Esophagus mucosa (tissue), 1 donor: ENCODE measurements at regions not wholly inside any gene's neighbourhood (a gene's known extent, or its start where the extent isn't known, plus 50 kb on each side); places are given as distances from the start of the nearest gene placed in this dataset.
"Not testable (repeated sequence)": the region's sequence is repeated elsewhere in the genome, so short reads cannot be mapped to it uniquely, and the experiment has no call there.

ENCODE experiments used
- ATAC-seq: fragments of 200-7000 bp; cut with Tn5 transposase; one replicate; pipeline ENCODE4 v1.9.1; 2020
- donor health status: DM: yes; HTN: yes; CAD: no.

GRCh38 chr5:159657298-159657697 is 259.0 kb upstream of the ADRA1B start:
- no peak for ATAC-seq

- no peak for ATAC-seq
Measured at GRCh38 chr5:159657771-159658170, 258.5 kb upstream of the ADRA1B start.

DNA sequence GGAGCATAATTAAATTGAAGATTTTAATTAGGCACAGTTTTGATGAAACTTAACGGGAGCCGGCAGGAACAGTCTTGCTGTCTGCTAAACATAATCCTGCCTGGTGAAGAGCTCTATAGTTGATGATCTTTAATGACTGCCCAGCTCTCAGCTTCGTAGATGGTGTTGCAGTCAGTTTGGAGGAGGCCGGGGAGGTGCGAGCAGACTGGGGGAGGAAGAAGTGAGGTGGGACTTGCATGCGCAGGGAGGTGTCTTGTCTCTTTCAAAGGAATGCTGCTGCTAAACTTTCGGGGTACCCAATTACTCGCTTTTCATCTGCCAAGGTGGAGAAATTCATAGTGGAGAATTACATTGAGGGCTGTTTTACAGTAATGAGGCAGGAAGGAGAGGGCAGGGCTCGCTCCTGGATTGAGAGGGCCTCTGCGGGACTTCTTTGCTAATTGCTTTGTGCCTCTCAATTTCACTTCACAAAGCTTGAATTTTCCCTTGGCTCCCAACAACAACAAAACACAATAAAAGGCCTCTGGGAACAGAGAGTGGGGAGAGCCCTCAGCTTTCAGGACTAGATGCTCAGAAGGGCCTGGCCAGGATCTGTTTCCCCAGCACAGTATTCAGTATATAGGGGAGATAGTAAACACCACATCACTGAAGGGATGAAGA is 257.9 kb upstream of the ADRA1B start:
- no peak for ATAC-seq

DNA sequence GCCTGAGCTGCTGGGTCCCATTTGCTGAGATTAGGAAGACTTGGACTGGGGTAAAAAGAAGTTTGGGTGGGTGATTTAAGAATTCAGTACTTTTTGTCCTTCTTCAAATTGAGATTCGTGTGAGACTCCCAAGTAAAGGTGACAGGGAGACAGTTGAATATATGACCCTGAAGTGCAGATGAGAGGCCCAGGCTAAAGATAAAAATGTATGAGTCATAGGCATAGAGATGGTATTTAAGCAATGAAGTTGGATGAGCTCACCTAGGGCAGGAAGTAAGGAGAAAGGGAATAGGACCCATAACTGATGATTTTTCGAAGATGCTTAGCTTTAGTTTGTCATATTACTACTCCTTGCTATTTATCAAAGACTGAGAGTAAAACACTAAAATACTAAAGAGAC is 255.9 kb upstream of the ADRA1B start:
- no peak for ATAC-seq

GRCh38 chr5:159663986-159664385 is 252.3 kb upstream of the ADRA1B start:
- ATAC-seq: no peak

- no peak for ATAC-seq
Measured at GRCh38 chr5:159667286-159667685, 249.0 kb upstream of the ADRA1B start.

- no peak for ATAC-seq
Measured at GRCh38 chr5:159668556-159668955, 247.7 kb upstream of the ADRA1B start.

DNA sequence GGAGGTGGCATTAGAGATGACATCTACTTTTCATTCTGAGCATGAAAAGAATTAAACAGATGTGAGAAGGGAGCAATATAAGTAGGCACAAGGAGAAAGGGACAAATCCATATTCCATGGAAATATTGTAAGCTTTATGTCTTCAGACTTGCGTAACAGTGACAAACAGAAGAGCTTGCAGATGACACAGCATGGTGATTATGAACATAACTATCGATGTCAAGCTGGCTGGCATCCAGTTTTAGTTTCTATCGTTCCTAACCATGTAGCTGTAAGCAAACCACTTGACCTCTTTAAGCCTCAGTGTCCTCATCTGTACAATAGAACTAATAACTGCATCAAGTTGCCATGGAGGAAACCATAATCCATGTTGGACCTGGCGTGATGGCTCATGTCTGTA is 246.7 kb upstream of the ADRA1B start:
- ATAC-seq: no peak

GRCh38 chr5:159671886-159672285 is 244.4 kb upstream of the ADRA1B start:
- ATAC-seq: no peak

DNA sequence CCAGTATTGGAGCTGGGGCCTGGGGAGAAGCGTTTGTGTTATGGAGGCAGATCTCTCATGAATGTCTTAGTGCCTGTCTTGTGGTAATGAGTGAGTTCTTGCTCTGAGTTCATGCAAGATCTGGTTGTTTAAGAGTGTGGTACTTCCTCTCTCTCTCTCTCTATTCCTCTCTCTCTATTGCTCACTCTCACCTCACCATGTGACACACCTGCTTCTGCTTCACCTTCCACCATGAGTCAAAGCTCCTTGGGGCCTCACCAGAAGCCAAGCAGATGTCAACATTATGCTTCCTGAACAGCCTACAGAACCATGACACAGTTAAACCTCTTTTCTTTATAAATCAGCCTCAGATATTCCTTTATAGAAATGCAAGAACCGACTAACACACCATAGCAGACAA is 242.7 kb upstream of the ADRA1B start:
- ATAC-seq: no peak

DNA sequence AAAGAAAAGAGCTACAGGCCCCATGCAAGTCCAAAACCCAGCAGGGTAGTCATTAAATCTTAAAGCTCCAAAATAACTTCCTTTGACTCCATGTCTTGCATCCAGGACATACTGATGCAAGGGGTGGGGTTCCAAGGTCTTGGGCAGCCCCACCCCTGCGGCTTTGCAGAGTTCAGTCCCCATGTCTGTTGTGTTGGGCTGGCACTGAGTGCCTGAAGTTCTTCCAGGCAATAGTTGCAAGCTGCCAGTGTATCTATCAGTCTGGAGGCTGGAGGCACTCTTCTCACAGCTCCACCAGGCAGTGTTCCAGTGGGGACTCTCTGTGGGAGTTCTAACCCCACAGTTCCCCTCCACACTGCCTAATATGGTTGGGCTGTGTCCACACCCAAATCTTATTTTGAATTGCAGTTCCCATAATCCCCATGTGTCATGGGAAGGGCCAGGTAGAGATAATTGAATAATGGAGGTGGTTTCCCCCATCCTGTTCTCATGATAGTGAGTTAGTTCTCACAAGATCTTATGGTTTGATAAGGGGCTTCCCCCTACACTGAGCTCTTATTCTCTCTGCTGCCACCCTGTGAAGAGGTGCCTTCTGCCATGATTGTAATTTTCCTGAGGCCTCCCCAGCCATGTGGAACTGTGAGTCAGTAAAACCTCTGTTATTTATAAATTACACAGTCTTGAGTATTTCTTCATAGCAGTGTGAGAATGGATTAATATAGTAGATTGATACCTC is 237.5 kb upstream of the ADRA1B start:
- ATAC-seq: no peak

DNA sequence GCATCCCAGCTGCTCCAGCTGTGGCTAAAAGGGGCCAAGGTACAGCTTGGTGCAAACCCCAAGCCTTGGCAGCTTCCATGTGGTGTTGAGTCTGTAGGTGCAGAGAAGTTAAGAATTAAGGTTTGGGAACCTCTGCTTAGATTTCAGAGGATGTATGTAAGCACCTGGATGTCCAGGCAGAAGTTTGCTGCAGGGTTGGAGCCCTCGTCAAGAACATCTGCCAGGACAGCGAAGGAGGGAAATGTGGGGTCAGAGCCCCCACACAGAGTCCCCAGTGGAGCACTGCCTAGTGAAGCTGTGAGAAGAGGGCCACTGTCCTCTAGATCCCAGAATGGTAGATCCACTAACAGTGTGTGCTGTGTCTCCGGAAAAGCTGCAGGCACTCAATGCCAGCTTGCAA is 236.2 kb upstream of the ADRA1B start:
- no peak for ATAC-seq

GRCh38 chr5:159681661-159682060 is 234.6 kb upstream of the ADRA1B start:
- ATAC-seq: no peak

GRCh38 chr5:159682623-159683022 is 233.7 kb upstream of the ADRA1B start:
- ATAC-seq: no peak

- ATAC-seq: not testable (repeated sequence)
Measured at GRCh38 chr5:159687892-159688291, 228.4 kb upstream of the ADRA1B start.

GRCh38 chr5:159695741-159696294 is 220.5 kb upstream of the ADRA1B start:
- no peak for ATAC-seq

- no peak for ATAC-seq
Measured at GRCh38 chr5:159697530-159697929, 218.8 kb upstream of the ADRA1B start.

GRCh38 chr5:159698322-159698721 is 218.0 kb upstream of the ADRA1B start:
- ATAC-seq: no peak

DNA sequence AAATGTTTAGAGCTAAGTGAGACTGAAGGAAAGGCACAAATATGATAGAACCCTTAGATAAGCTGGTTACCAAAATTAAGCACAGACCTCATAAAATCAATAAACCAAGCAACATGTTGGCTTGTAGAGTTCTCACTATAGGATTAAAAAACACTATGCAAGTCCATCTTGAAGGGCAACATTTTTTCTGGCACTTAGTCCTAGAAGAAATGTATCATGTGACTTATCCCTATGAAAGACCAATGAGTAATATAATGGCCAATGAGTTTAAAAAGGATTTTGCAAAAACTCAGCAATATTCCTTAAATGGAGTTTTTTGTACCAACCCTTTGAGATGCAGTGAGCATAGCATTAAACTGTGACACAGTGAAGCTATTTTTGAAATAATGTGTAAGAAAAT is 216.3 kb upstream of the ADRA1B start:
- no peak for ATAC-seq

GRCh38 chr5:159702301-159702700 is 214.0 kb upstream of the ADRA1B start:
- no peak for ATAC-seq

DNA sequence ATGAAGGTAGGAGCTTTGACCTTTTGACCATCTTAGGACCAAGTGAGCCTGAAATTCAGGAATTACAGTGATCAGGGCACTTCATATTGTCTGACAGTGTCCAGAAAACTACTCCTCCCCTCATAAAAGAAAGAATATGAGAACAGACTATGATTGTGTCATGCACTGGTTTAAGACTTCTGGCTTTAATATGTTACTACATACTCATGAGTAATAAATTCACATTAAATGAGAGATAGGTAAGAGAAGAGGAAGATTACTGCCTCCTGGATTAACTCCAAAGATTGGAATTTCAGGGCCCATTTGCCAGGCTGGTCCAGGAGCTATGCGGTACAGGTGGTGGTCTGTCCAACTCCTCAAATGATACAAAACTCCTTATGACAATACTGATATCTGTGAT is 213.5 kb upstream of the ADRA1B start:
- ATAC-seq: no peak

DNA sequence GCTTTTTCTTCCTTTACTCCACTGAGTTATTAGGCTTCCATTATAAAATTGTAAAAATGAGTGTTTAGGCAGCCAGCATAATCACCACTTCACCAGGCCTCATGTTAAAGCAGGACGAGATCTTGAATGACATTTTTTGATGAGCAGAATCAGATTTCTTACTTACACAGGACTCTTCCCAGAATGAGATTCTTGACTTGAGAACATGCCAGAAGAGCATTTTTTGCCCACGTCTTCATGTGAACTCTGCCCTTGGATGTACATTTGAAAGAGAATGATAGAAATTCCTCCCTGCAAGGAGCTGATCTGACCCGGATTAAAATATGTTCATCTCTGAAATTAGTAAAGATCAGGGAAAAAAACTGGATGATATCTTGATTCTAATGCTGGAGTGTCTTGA is 212.1 kb upstream of the ADRA1B start:
- ATAC-seq: no peak

DNA sequence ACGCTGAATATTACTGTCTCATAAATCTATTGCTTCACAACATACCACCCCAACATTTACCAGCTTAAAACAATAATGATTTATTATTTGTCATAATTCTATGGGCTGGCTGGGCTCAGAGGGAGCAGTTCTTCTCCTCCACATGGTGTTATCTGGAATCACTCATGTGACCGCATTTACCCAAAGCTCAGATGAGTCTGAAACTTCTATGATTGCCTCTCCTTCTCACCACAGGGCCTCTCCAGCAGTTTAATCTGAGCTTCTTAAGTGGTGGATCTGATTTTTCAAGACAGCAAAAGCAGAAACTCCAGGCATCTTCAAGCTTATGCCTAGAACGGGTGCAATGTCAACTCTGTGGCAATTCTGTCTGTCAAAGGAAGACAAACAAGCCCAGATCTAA is 210.3 kb upstream of the ADRA1B start:
- no peak for ATAC-seq

DNA sequence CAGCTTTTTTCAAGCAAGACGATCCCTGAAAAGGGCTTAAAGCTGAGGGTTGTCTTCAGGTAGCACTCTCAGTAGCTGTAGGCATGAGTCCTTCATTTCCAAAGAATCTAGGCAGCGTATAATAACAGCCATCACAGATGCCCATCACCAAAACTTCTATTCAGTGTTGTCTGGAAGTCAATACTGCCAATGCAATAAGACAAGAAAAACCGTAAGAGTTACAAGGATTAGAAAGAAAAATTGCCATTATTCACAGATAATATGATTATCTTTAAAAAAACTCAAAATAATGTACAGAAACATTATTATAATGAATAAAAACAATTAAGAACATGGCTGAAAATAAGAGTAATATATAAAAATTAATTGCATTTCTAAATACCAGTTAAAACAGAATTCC is 208.2 kb upstream of the ADRA1B start:
- no peak for ATAC-seq
